Neural cell (in vitro differentiated cells): ENCODE measurements at regions not wholly inside any gene's neighbourhood (a gene's known extent, or its start where the extent isn't known, plus 50 kb on each side); places are given as distances from the start of the nearest gene placed in this dataset.

Source experiments
- EP300 ChIP-seq: fragments of 450-650 bp; conservative IDR thresholded peaks from 2 replicates; pipeline ENCODE4 v1.6.1; 2014; ENCODE audit warnings: antibody characterized with exemption, mild to moderate bottlenecking, moderate library complexity; ENCODE audit not compliant: poor library complexity, severe bottlenecking
- EZH2 ChIP-seq: fragments of 200-600, 300-800 bp; shearing (Covaris generic), sonication (generic); IDR thresholded peaks from 2 replicates; pipeline ENCODE4 v1.6.1; 2014; ENCODE audit warnings: antibody characterized with exemption, low read length, borderline replicate concordance, mild to moderate bottlenecking; ENCODE audit not compliant: insufficient read depth, poor library complexity, severe bottlenecking
- POLR2AphosphoS5 ChIP-seq: IDR thresholded peaks from 2 replicates; pipeline ENCODE4 v1.6.1; 2012
- RAD21 ChIP-seq: fragments of 450-650 bp; conservative IDR thresholded peaks from 2 replicates; pipeline ENCODE4 v1.6.1; 2014; ENCODE audit warnings: antibody characterized with exemption, mild to moderate bottlenecking, moderate library complexity
- SMC3 ChIP-seq: fragments of 450-650 bp; conservative IDR thresholded peaks from 2 replicates; pipeline ENCODE4 v1.6.1; 2014; ENCODE audit warnings: antibody characterized with exemption, mild to moderate bottlenecking, moderate library complexity; ENCODE audit not compliant: poor library complexity
- TF ChIP-seq, protein P1 (sequence below): fragments of 450-650 bp; IDR thresholded peaks from 2 replicates; pipeline ENCODE4 v1.5.1; 2014; ENCODE audit warnings: antibody characterized with exemption, mild to moderate bottlenecking, moderate library complexity; ENCODE audit not compliant: poor library complexity, severe bottlenecking
- TF ChIP-seq, protein P2 (sequence below): IDR thresholded peaks from 2 replicates; pipeline ENCODE4 v1.6.1; 2012; ENCODE audit warnings: borderline replicate concordance

DNA sequence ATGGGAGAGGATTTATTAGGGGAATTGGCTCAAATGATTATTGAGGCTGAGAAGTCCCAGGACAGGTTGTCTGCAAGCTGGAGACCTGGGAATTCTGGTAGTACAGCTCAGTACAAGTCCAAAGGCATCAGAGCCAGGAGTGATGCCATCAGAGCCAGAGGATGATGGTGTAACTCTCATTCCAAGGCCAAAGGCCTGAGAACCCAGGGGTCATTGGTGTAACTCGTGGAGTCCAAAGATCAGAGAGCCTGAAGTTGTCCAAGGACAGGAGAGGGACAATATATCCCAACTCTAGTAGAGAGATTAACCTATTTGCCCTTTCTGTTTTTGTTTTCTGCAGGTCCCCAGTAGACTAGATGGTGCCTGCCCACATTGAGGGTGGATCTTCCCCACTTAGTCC lies 134.3 kb downstream of the MAP3K21 start:
- TF ChIP-seq, protein P1, sequence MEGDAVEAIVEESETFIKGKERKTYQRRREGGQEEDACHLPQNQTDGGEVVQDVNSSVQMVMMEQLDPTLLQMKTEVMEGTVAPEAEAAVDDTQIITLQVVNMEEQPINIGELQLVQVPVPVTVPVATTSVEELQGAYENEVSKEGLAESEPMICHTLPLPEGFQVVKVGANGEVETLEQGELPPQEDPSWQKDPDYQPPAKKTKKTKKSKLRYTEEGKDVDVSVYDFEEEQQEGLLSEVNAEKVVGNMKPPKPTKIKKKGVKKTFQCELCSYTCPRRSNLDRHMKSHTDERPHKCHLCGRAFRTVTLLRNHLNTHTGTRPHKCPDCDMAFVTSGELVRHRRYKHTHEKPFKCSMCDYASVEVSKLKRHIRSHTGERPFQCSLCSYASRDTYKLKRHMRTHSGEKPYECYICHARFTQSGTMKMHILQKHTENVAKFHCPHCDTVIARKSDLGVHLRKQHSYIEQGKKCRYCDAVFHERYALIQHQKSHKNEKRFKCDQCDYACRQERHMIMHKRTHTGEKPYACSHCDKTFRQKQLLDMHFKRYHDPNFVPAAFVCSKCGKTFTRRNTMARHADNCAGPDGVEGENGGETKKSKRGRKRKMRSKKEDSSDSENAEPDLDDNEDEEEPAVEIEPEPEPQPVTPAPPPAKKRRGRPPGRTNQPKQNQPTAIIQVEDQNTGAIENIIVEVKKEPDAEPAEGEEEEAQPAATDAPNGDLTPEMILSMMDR = no peak
- no peak for TF ChIP-seq EZH2
- no peak for TF ChIP-seq RAD21
- no peak for TF ChIP-seq EP300
- TF ChIP-seq, protein P2, sequence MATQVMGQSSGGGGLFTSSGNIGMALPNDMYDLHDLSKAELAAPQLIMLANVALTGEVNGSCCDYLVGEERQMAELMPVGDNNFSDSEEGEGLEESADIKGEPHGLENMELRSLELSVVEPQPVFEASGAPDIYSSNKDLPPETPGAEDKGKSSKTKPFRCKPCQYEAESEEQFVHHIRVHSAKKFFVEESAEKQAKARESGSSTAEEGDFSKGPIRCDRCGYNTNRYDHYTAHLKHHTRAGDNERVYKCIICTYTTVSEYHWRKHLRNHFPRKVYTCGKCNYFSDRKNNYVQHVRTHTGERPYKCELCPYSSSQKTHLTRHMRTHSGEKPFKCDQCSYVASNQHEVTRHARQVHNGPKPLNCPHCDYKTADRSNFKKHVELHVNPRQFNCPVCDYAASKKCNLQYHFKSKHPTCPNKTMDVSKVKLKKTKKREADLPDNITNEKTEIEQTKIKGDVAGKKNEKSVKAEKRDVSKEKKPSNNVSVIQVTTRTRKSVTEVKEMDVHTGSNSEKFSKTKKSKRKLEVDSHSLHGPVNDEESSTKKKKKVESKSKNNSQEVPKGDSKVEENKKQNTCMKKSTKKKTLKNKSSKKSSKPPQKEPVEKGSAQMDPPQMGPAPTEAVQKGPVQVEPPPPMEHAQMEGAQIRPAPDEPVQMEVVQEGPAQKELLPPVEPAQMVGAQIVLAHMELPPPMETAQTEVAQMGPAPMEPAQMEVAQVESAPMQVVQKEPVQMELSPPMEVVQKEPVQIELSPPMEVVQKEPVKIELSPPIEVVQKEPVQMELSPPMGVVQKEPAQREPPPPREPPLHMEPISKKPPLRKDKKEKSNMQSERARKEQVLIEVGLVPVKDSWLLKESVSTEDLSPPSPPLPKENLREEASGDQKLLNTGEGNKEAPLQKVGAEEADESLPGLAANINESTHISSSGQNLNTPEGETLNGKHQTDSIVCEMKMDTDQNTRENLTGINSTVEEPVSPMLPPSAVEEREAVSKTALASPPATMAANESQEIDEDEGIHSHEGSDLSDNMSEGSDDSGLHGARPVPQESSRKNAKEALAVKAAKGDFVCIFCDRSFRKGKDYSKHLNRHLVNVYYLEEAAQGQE = no peak
- TF ChIP-seq POLR2AphosphoS5 = no peak
- TF ChIP-seq SMC3 = no peak
